Parathyroid adenoma (tissue), 2 donors: ENCODE measurements at regions not wholly inside any gene's neighbourhood (a gene's known extent, or its start where the extent isn't known, plus 50 kb on each side); places are given as distances from the start of the nearest gene placed in this dataset.

Experiments
- H2AFZ ChIP-seq: fragments of 300-600 bp; sonication (generic); one replicate; pipeline ENCODE4 v1.7.0; 2017; ENCODE audit warnings: antibody characterized with exemption, mild to moderate bottlenecking
- H3K27ac ChIP-seq: fragments of 300-600 bp; sonication (generic); one replicate; pipeline ENCODE4 v1.7.0; 2017
- H3K27me3 ChIP-seq: fragments of 300-600 bp; sonication (generic); one replicate; pipeline ENCODE4 v1.7.0; 2017; ENCODE audit warnings: low read length; ENCODE audit not compliant: control insufficient read depth, insufficient read depth
- H3K36me3 ChIP-seq: fragments of 300-600 bp; sonication (generic); one replicate; pipeline ENCODE4 v1.7.0; 2017; ENCODE audit warnings: low read length; ENCODE audit not compliant: control insufficient read depth, insufficient read depth
- H3K4me1 ChIP-seq: fragments of 300-600 bp; sonication (generic); one replicate; pipeline ENCODE4 v1.7.0; 2017; ENCODE audit warnings: control low read depth
- H3K4me2 ChIP-seq: fragments of 300-600 bp; sonication (generic); one replicate; pipeline ENCODE4 v1.7.0; 2017; ENCODE audit warnings: low read length
- H3K4me3 ChIP-seq: fragments of 300-600 bp; sonication (generic); one replicate; pipeline ENCODE4 v1.7.0; 2017; ENCODE audit warnings: low read depth, low read length
- H3K79me2 ChIP-seq: fragments of 300-600 bp; sonication (generic); one replicate; pipeline ENCODE4 v1.7.0; 2017; ENCODE audit warnings: control low read depth
- H3K9ac ChIP-seq: fragments of 300-600 bp; sonication (generic); one replicate; pipeline ENCODE4 v1.7.0; 2017; ENCODE audit warnings: mild to moderate bottlenecking
- H3K9me3 ChIP-seq: fragments of 300-600 bp; sonication (generic); one replicate; pipeline ENCODE4 v1.7.0; 2017; ENCODE audit warnings: low read length; ENCODE audit not compliant: control insufficient read depth
- CTCF ChIP-seq: fragments of 300-600 bp; sonication (generic); IDR thresholded peaks from one replicate; pipeline ENCODE4 v1.7.0; 2017; ENCODE audit warnings: antibody characterized with exemption, mild to moderate bottlenecking
- donor health status: primary hyperparathyroidism.

GRCh38 chrX:79089896-79090584 is 54.4 kb upstream of the GPR174 start:
- Histone ChIP-seq H3K36me3 (no peaks in the 10 kb centered on the region), H3K4me2 (no peak overlapping the region), H3K27me3 (no peaks in the 10 kb centered on the region), H3K79me2 (no peaks in the 10 kb centered on the region), H3K9me3 (no peaks in the 10 kb centered on the region), H3K4me1 (no peaks in the 10 kb centered on the region), H2AFZ (no peak overlapping the region), H3K4me3 (no peak overlapping the region), H3K27ac (no peak overlapping the region), H3K9ac (no peak overlapping the region)
- TF ChIP-seq CTCF = no peak

- TF ChIP-seq CTCF = no peak
- Histone ChIP-seq H3K27ac (no peak overlapping the region), H3K4me1 (peaks cover 3% of the 10 kb centered on the region), H2AFZ (no peak overlapping the region), H3K9me3 (no peaks in the 10 kb centered on the region), H3K4me3 (no peak overlapping the region), H3K36me3 (no peaks in the 10 kb centered on the region), H3K79me2 (no peaks in the 10 kb centered on the region), H3K27me3 (no peaks in the 10 kb centered on the region), H3K4me2 (no peak overlapping the region), H3K9ac (no peak overlapping the region)
Measured at GRCh38 chrX:79094075-79094832, 50.2 kb upstream of the GPR174 start.
